DND-41 (cell line): ENCODE measurements at regions not wholly inside any gene's neighbourhood (a gene's known extent, or its start where the extent isn't known, plus 50 kb on each side); places are given as distances from the start of the nearest gene placed in this dataset.
"Not testable (repeated sequence)": the region's sequence is repeated elsewhere in the genome, so short reads cannot be mapped to it uniquely, and the experiment has no call there.

Source experiments
- CTCF ChIP-seq: IDR thresholded peaks from 2 replicates; pipeline ENCODE4 v1.5.1; 2012; ENCODE audit warnings: borderline replicate concordance, low read length, moderate library complexity, mild to moderate bottlenecking; ENCODE audit not compliant: poor library complexity, severe bottlenecking; ENCODE audit errors: extremely low read depth
- EZH2 ChIP-seq: IDR thresholded peaks from 3 replicates; pipeline ENCODE4 v1.6.1; 2012; ENCODE audit warnings: borderline replicate concordance, low read depth, mild to moderate bottlenecking, moderate library complexity, low read length, inconsistent platforms; ENCODE audit not compliant: severe bottlenecking

DNA sequence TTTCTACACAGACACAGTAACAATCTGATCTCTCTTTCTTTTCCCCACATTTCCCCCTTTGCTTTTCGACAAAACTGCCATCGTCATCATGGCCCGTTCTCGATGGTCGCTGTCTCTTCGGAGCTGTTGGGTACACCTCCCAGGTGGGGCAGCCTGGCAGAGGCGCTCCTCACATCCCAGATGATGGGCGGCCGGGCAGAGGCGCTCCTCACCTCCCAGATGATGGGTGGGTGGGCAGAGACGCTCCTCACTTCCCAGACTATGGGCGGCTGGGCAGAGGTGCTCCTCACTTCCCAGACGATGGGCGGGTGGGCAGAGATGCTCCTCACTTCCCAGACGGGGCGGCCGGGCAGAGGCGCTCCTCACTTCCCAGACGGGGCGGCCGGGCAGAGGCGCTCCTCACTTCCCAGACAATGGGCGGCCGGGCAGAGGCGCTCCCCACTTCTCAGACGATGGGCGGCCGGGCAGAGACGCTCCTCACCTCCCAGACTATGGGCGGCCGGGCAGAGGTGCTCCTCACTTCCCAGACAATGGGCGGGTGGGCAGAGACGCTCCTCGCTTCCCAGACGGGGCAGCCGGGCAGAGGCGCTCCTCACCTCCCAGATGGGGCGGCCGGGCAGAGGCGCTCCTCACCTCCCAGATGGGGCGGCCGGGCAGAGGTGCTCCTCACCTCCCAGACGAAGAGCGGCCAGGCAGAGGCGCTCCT, 140.7 kb downstream of the SMC2 start:
- TF ChIP-seq CTCF, EZH2: not testable (repeated sequence)
